Endodermal cell (in vitro differentiated cells): ENCODE measurements at regions not wholly inside any gene's neighbourhood (a gene's known extent, or its start where the extent isn't known, plus 50 kb on each side); places are given as distances from the start of the nearest gene placed in this dataset.

Source experiments
- DNase-seq: peaks from one replicate; pipeline ENCODE4 v3.0.0-alpha.2; 2017
- H3K27ac ChIP-seq: 2 replicates; pipeline ENCODE4 v1.5.1; 2013; ENCODE audit warnings: mild to moderate bottlenecking, low read depth, low read length, moderate library complexity
- H3K27me3 ChIP-seq: 2 replicates; pipeline ENCODE4 v1.6.1; 2013; ENCODE audit warnings: mild to moderate bottlenecking, low read length, moderate library complexity; ENCODE audit not compliant: insufficient read depth, control insufficient read depth, poor library complexity, severe bottlenecking
- H3K36me3 ChIP-seq: 2 replicates; pipeline ENCODE4 v1.7.0; 2013; ENCODE audit warnings: mild to moderate bottlenecking, low read length, moderate library complexity; ENCODE audit not compliant: control insufficient read depth, insufficient read depth
- H3K4me1 ChIP-seq: one replicate; pipeline ENCODE4 v1.7.0; 2013; ENCODE audit warnings: low read length; ENCODE audit not compliant: control insufficient read depth, insufficient read depth
- H3K4me3 ChIP-seq: 2 replicates; pipeline ENCODE4 v1.5.1; 2013; ENCODE audit warnings: mild to moderate bottlenecking, low read length, moderate library complexity
- H3K9ac ChIP-seq: 2 replicates; pipeline ENCODE4 v1.6.1; 2013; ENCODE audit warnings: mild to moderate bottlenecking, low read length, moderate library complexity; ENCODE audit not compliant: poor library complexity, severe bottlenecking; ENCODE audit errors: extremely low read depth
- H3K9me3 ChIP-seq: 2 replicates; pipeline ENCODE4 v1.6.1; 2013; ENCODE audit warnings: mild to moderate bottlenecking, low read length, moderate library complexity; ENCODE audit not compliant: control insufficient read depth
- H3K27ac Mint-ChIP-seq: 2 replicates; pipeline ENCODE4 v1.8.0; 2020; ENCODE audit warnings: mixed read lengths
- H3K27me3 Mint-ChIP-seq: 2 replicates; pipeline ENCODE4 v1.8.0; 2021; ENCODE audit warnings: mild to moderate bottlenecking, mixed read lengths; ENCODE audit not compliant: insufficient read depth
- H3K36me3 Mint-ChIP-seq: 2 replicates; pipeline ENCODE4 v1.8.0; 2020; ENCODE audit warnings: low read depth, mixed read lengths
- H3K4me1 Mint-ChIP-seq: 2 replicates; pipeline ENCODE4 v1.8.0; 2020; ENCODE audit warnings: mixed read lengths
- H3K4me3 Mint-ChIP-seq: 2 replicates; pipeline ENCODE4 v1.8.0; 2020; ENCODE audit warnings: mild to moderate bottlenecking, moderate library complexity, mixed read lengths
- H3K9me3 Mint-ChIP-seq: 2 replicates; pipeline ENCODE4 v1.8.0; 2020; ENCODE audit warnings: mild to moderate bottlenecking, mixed read lengths
- whole genome bisulfite sequencing, 2 experiments: methylation state at CpG; one replicate each; pipeline versions ENCODE4 v1.1.5 to v1.1.7; 2013; ENCODE audit warnings: missing lambda C conversion rate in 2 of 2, mixed read lengths in 1 of 2; ENCODE audit not compliant: insufficient coverage in 1 of 2, insufficient read length in 1 of 2; 5-methylcytosine and 5-hydroxymethylcytosine counted together
- TF ChIP-seq, protein P1 (sequence below): fragments of 200-600 bp; sonication (generic); conservative IDR thresholded peaks from 2 replicates; pipeline ENCODE4 v1.5.0; 2021; ENCODE audit warnings: antibody characterized with exemption, mild to moderate bottlenecking

DNA sequence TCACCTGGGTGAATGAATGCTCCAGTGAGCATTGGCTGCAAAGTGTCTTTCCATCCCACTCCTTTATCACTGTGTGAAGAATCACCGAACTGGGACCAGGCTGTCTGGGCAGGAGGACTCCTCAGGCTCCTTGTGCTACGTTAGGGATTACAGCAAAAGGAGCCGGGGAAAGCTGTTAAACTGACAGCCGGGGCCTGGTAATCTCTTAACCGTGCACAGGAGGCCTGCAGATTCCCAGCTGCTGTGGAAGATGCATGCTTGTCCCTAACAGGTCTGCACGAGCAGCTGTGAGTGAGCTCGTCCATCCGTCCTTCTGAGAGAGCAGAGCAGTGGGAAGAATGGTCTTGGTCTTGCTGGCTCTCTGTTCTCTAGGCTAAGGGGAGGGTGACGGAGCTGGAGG is 231.5 kb downstream of the AACS start:
- Mint-ChIP-seq H3K36me3 (no peaks in the 10 kb centered on the region), H3K4me3 (no peak overlapping the region), H3K9me3 (peaks cover 2% of the 10 kb centered on the region), H3K4me1 (no peaks in the 10 kb centered on the region), H3K27me3 (no peaks in the 10 kb centered on the region), H3K27ac (no peak overlapping the region)
- H3K9me3 ChIP-seq, result no peaks in the 10 kb centered on the region
- TF ChIP-seq, protein P1, sequence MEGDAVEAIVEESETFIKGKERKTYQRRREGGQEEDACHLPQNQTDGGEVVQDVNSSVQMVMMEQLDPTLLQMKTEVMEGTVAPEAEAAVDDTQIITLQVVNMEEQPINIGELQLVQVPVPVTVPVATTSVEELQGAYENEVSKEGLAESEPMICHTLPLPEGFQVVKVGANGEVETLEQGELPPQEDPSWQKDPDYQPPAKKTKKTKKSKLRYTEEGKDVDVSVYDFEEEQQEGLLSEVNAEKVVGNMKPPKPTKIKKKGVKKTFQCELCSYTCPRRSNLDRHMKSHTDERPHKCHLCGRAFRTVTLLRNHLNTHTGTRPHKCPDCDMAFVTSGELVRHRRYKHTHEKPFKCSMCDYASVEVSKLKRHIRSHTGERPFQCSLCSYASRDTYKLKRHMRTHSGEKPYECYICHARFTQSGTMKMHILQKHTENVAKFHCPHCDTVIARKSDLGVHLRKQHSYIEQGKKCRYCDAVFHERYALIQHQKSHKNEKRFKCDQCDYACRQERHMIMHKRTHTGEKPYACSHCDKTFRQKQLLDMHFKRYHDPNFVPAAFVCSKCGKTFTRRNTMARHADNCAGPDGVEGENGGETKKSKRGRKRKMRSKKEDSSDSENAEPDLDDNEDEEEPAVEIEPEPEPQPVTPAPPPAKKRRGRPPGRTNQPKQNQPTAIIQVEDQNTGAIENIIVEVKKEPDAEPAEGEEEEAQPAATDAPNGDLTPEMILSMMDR, result no peak
- H3K9ac ChIP-seq, result no peak overlapping the region
- no peak overlapping the region for H3K4me3 ChIP-seq
- no peaks in the 10 kb centered on the region for H3K4me1 ChIP-seq
- DNase-seq, result no peak
- no peaks in the 10 kb centered on the region for H3K27me3 ChIP-seq
- H3K27ac ChIP-seq, result no peak overlapping the region
- WGBS, 2 experiments, result 81 to 90% methylated on average over 7 to 9 of the region's 9 CpGs
- no peaks in the 10 kb centered on the region for H3K36me3 ChIP-seq

DNA sequence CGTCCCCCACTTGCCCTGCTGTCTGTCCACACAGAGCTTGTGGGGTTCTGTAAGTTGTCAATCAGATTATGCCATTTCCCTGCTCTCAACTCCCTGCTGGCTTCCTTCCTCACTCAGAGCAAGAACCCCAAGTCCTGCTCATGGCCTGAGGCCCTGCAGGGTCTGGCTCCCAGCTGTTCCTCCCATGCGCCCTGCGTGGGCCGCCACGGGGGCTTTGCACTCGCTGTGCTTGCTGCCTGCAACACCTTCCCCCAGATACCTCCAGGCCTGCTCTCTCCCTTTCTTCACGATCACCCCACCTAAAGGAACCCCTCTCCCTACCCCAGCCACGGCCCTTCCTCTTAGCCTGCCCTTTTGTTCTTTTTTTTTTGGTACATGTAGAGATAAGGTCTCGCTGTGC is 234.6 kb downstream of the AACS start:
- Mint-ChIP-seq H3K9me3 (peaks cover 14% of the 10 kb centered on the region), H3K4me1 (no peaks in the 10 kb centered on the region), H3K27ac (no peak overlapping the region), H3K27me3 (no peaks in the 10 kb centered on the region), H3K36me3 (no peaks in the 10 kb centered on the region), H3K4me3 (no peak overlapping the region)
- Histone ChIP-seq H3K9ac (no peak overlapping the region), H3K27me3 (no peaks in the 10 kb centered on the region), H3K9me3 (no peaks in the 10 kb centered on the region), H3K4me1 (no peaks in the 10 kb centered on the region), H3K27ac (no peak overlapping the region), H3K4me3 (no peak overlapping the region), H3K36me3 (no peaks in the 10 kb centered on the region)
- DNase-seq, result no peak
- TF ChIP-seq, protein P1, result no peak
- WGBS, 2 experiments, result 85 to 96% methylated on average over 5 to 9 of the region's 9 CpGs

- Histone ChIP-seq H3K27me3 (no peaks in the 10 kb centered on the region), H3K27ac (no peak overlapping the region), H3K4me1 (no peaks in the 10 kb centered on the region), H3K9me3 (no peaks in the 10 kb centered on the region), H3K9ac (no peak overlapping the region), H3K36me3 (no peaks in the 10 kb centered on the region), H3K4me3 (no peak overlapping the region)
- TF ChIP-seq, protein P1, result no peak
- WGBS, 2 experiments, result 86 to 87% methylated on average over 1 to 3 of the region's 3 CpGs
- no peaks in the 10 kb centered on the region for H3K27me3 Mint-ChIP-seq
- H3K4me3 Mint-ChIP-seq, result no peak overlapping the region
- no peak overlapping the region for H3K27ac Mint-ChIP-seq
- peaks cover 14% of the 10 kb centered on the region for H3K9me3 Mint-ChIP-seq
- DNase-seq, result peak; percentile 39
- no peaks in the 10 kb centered on the region for H3K36me3 Mint-ChIP-seq
- H3K4me1 Mint-ChIP-seq, result no peaks in the 10 kb centered on the region
Observed at GRCh38 chr12:125300249-125300648, 235.0 kb downstream of the AACS start.
